Endothelial cell (in vitro differentiated cells): ENCODE measurements at regions not wholly inside any gene's neighbourhood (a gene's known extent, or its start where the extent isn't known, plus 50 kb on each side); places are given as distances from the start of the nearest gene placed in this dataset.

ENCODE experiments used
- DNase-seq: peaks from one replicate; pipeline ENCODE4 v3.0.0; 2021; ENCODE audit warnings: low spot score
- H3K27ac Mint-ChIP-seq: one replicate; pipeline ENCODE4 v1.8.0; 2021; ENCODE audit warnings: mixed read lengths, inconsistent platforms; ENCODE audit not compliant: unreplicated experiment
- H3K27me3 Mint-ChIP-seq: one replicate; pipeline ENCODE4 v1.8.0; 2021; ENCODE audit warnings: mild to moderate bottlenecking, moderate library complexity, mixed read lengths, inconsistent platforms; ENCODE audit not compliant: unreplicated experiment
- H3K36me3 Mint-ChIP-seq: one replicate; pipeline ENCODE4 v1.8.0; 2021; ENCODE audit warnings: mild to moderate bottlenecking, low read depth, mixed read lengths, inconsistent platforms; ENCODE audit not compliant: unreplicated experiment
- H3K4me1 Mint-ChIP-seq: one replicate; pipeline ENCODE4 v1.8.0; 2021; ENCODE audit warnings: mild to moderate bottlenecking, mixed read lengths, inconsistent platforms; ENCODE audit not compliant: unreplicated experiment
- H3K4me3 Mint-ChIP-seq: one replicate; pipeline ENCODE4 v1.8.0; 2021; ENCODE audit warnings: mild to moderate bottlenecking, mixed read lengths, inconsistent platforms; ENCODE audit not compliant: unreplicated experiment
- H3K9me3 Mint-ChIP-seq: one replicate; pipeline ENCODE4 v1.8.0; 2021; ENCODE audit warnings: mixed read lengths, inconsistent platforms; ENCODE audit not compliant: unreplicated experiment
- TF ChIP-seq, protein P1 (sequence below): fragments of 200-600 bp; sonication (generic); IDR thresholded peaks from one replicate; pipeline ENCODE4 v1.5.0; 2021; ENCODE audit warnings: antibody characterized with exemption; ENCODE audit not compliant: unreplicated experiment

DNA sequence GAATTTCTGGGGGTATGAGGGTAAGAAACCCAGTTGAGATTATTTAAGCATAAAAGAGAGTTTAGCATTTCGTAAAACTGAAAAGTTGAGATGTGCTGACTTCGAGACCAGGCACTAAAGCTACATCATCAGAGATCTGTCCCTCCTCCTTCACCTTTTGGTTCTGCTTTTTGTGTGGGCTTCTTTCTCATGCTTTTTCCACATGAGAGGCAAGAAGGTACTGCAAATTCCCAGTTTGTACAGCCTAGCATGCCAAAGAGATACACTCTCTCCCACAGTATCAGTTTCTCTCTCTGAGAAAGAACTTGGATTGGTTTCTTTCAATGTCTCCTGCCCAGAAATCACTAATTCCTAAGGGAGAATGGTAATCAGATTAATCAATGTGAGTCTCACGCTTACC lies 584.7 kb downstream of the SEMA5A start:
- Mint-ChIP-seq H3K36me3 (no peaks in the 10 kb centered on the region), H3K4me1 (no peaks in the 10 kb centered on the region), H3K27me3 (no peaks in the 10 kb centered on the region), H3K9me3 (no peaks in the 10 kb centered on the region), H3K4me3 (no peak overlapping the region), H3K27ac (no peak overlapping the region)
- DNase-seq, result no peak
- TF ChIP-seq, protein P1, sequence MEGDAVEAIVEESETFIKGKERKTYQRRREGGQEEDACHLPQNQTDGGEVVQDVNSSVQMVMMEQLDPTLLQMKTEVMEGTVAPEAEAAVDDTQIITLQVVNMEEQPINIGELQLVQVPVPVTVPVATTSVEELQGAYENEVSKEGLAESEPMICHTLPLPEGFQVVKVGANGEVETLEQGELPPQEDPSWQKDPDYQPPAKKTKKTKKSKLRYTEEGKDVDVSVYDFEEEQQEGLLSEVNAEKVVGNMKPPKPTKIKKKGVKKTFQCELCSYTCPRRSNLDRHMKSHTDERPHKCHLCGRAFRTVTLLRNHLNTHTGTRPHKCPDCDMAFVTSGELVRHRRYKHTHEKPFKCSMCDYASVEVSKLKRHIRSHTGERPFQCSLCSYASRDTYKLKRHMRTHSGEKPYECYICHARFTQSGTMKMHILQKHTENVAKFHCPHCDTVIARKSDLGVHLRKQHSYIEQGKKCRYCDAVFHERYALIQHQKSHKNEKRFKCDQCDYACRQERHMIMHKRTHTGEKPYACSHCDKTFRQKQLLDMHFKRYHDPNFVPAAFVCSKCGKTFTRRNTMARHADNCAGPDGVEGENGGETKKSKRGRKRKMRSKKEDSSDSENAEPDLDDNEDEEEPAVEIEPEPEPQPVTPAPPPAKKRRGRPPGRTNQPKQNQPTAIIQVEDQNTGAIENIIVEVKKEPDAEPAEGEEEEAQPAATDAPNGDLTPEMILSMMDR, result no peak

DNA sequence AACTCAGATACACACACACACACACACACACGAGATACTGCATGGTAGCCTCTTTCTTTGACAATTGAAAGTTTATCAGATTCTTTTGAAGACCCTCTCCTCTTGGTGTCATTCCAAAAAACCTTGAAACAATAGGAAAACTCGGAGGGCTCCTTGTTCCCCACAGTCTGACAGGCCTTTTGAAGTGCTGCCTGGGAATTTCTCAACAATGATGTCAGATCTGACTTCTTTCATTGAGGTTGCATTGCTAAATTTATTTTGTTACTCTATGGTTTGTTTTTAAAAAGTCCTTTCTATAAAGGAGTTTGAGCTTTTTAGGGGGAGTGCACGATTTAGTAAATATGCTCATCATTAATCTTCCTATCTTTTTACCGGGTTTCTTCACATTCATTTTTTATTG lies 583.9 kb downstream of the SEMA5A start:
- Mint-ChIP-seq H3K4me3 (no peak overlapping the region), H3K27me3 (no peaks in the 10 kb centered on the region), H3K27ac (no peak overlapping the region), H3K9me3 (no peaks in the 10 kb centered on the region), H3K36me3 (no peaks in the 10 kb centered on the region), H3K4me1 (no peaks in the 10 kb centered on the region)
- DNase-seq, result no peak
- TF ChIP-seq, protein P1, result no peak

DNA sequence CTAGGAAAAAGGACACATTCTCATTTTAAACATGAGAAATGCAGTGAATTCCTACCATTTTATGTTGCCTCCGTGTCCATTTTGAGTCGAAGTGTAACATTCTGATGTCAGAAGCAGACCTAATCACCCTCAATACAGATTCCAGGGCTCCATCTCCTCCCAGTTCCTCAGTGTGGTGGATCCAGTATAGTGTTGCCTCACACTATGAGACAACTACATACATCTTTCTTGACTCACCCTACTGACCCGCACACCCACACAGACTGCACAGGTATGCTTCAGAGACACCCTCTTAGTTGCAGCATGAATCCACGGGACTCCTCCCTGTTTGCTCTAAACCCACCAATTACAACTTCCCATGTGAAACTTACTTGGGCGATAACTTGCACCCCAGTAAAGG lies 564.9 kb downstream of the SEMA5A start:
- no peaks in the 10 kb centered on the region for H3K36me3 Mint-ChIP-seq
- H3K27ac Mint-ChIP-seq, result no peak overlapping the region
- no peaks in the 10 kb centered on the region for H3K9me3 Mint-ChIP-seq
- H3K4me3 Mint-ChIP-seq, result no peak overlapping the region
- TF ChIP-seq, protein P1, result no peak
- H3K4me1 Mint-ChIP-seq, result no peaks in the 10 kb centered on the region
- DNase-seq, result no peak
- H3K27me3 Mint-ChIP-seq, result peaks cover 4% of the 10 kb centered on the region

DNA sequence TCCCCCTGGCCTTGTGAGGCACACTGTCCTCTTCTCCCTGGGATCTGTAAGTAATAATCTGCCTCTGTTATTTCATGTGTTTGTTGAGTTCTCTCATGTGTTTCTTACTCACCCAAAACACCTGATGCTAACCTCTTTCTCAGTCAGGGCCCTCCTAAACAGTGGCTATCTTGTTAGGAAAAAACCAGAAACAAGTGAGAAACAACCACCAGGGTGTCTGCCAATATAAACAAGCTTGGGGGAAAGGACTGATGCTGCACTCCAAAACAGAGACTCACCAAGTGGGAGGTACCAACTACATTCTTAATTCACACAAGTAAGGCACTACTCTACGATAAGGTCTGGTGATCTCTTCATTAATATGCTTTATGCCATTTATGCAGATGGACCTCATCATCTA lies 564.4 kb downstream of the SEMA5A start:
- TF ChIP-seq, protein P1, result no peak
- Mint-ChIP-seq H3K27me3 (peaks cover 4% of the 10 kb centered on the region), H3K27ac (no peak overlapping the region), H3K4me1 (no peaks in the 10 kb centered on the region), H3K36me3 (no peaks in the 10 kb centered on the region), H3K4me3 (no peak overlapping the region), H3K9me3 (no peaks in the 10 kb centered on the region)
- DNase-seq, result no peak

DNA sequence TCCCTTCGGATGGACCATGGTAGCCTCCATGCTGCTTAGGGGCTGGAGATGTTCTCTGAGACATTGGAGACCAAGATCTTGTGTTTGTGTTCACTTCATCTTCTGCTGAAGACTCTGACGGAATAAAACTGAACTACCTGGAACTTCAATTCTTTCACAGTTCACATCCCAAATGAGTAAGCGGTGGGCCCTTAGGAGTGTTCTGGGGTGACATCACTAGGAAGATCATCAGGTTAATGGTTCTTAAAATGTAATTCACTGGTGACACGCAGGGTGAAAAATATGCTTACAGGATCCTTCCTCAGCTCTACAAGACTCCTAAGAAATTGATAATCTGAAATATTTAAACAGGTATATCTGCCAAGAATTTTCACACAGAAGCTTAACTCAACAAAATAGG lies 561.5 kb downstream of the SEMA5A start:
- Mint-ChIP-seq H3K4me1 (no peaks in the 10 kb centered on the region), H3K9me3 (no peaks in the 10 kb centered on the region), H3K36me3 (no peaks in the 10 kb centered on the region), H3K4me3 (no peak overlapping the region), H3K27me3 (peaks cover 3% of the 10 kb centered on the region), H3K27ac (no peak overlapping the region)
- TF ChIP-seq, protein P1, result no peak
- DNase-seq, result no peak
